ENCODE measurements at regions not wholly inside any gene's neighbourhood (a gene's known extent, or its start where the extent isn't known, plus 50 kb on each side); places are given as distances from the start of the nearest gene placed in this dataset.
"Not testable (repeated sequence)": the region's sequence is repeated elsewhere in the genome, so short reads cannot be mapped to it uniquely, and the experiment has no call there.

- TF ChIP-seq, protein P1, sequence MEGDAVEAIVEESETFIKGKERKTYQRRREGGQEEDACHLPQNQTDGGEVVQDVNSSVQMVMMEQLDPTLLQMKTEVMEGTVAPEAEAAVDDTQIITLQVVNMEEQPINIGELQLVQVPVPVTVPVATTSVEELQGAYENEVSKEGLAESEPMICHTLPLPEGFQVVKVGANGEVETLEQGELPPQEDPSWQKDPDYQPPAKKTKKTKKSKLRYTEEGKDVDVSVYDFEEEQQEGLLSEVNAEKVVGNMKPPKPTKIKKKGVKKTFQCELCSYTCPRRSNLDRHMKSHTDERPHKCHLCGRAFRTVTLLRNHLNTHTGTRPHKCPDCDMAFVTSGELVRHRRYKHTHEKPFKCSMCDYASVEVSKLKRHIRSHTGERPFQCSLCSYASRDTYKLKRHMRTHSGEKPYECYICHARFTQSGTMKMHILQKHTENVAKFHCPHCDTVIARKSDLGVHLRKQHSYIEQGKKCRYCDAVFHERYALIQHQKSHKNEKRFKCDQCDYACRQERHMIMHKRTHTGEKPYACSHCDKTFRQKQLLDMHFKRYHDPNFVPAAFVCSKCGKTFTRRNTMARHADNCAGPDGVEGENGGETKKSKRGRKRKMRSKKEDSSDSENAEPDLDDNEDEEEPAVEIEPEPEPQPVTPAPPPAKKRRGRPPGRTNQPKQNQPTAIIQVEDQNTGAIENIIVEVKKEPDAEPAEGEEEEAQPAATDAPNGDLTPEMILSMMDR (IDR thresholded peaks at IDR 0.05) = not testable (repeated sequence)
- not testable (repeated sequence) for TF ChIP-seq ZFX (IDR thresholded peaks at IDR 0.05; ENCODE audit: borderline replicate concordance)
Measured at GRCh38 chr1:206391903-206392302, 78.4 kb upstream of the IKBKE start.

All from 22Rv1 (cell line).